ENCODE measurements at regions not wholly inside any gene's neighbourhood (a gene's known extent, or its start where the extent isn't known, plus 50 kb on each side); places are given as distances from the start of the nearest gene placed in this dataset.

DNA sequence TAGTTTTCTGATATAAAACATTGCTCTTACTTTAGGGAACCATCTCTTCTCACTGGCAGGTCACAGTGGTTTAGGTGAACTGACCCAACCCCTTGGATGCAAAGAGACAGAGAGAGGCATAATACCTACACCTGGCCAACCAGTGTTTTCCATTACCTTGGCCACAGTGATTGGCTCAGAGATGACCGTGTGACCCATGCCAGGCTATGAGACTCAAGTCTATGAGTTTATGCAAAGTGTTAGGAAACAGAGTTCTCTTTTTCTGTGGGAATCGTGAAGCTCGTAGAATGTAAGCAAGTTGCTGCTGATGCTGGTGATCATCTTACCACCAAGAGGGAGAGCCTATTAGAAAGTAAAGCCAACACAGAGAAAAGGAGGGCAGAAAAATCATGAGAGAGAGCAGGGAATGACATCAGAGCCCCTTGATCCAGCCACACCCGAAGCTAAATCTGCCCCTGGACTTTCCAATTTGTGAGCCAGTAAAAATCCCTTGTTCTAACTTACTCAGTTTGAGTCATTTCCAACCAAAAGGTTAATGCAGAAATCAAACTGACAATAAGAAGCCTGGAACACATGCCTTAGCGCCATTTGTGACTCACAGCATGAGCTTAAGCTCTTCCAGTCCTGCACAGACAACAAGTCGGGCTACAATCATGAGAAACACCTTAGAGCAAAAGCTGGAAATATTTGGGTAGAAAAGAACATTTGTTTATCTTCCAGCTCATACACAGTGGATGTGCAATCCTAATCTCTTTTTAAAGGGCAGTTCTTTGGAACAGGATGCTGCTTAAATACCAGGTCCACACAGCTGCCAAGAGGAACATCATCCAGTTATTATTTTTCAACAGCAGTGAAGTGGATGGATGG is 81.3 kb upstream of the KAZN start:
- TF ChIP-seq, protein P1, sequence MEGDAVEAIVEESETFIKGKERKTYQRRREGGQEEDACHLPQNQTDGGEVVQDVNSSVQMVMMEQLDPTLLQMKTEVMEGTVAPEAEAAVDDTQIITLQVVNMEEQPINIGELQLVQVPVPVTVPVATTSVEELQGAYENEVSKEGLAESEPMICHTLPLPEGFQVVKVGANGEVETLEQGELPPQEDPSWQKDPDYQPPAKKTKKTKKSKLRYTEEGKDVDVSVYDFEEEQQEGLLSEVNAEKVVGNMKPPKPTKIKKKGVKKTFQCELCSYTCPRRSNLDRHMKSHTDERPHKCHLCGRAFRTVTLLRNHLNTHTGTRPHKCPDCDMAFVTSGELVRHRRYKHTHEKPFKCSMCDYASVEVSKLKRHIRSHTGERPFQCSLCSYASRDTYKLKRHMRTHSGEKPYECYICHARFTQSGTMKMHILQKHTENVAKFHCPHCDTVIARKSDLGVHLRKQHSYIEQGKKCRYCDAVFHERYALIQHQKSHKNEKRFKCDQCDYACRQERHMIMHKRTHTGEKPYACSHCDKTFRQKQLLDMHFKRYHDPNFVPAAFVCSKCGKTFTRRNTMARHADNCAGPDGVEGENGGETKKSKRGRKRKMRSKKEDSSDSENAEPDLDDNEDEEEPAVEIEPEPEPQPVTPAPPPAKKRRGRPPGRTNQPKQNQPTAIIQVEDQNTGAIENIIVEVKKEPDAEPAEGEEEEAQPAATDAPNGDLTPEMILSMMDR (conservative IDR thresholded peaks at IDR 0.05 in 1 of 2, IDR thresholded peaks at IDR 0.05 in 1 of 2; ENCODE audit: extremely low read depth in 1 of 2, insufficient read depth in 1 of 2, low read depth in 1 of 2, low read length in 2 of 2), result no peak
- no peak for TF ChIP-seq EZH2 (IDR thresholded peaks at IDR 0.05; ENCODE audit: borderline replicate concordance, low read length)

Data from mammary epithelial cell (primary cell).